HCT116 (cell line): ENCODE measurements at regions not wholly inside any gene's neighbourhood (a gene's known extent, or its start where the extent isn't known, plus 50 kb on each side); places are given as distances from the start of the nearest gene placed in this dataset.

Experiments used
- CTCF ChIP-seq, 3 experiments: fragments of 200-600 bp in 1 of 3; sonication (generic) in 1 of 3; IDR thresholded peaks in 2 of 3; conservative IDR thresholded peaks in 1 of 3; 2 replicates each; pipeline ENCODE4 v1.5.1; 2012 to 2017; ENCODE audit warnings: low read depth in 2 of 3, low read length in 2 of 3, antibody characterized with exemption in 1 of 3, borderline replicate concordance in 1 of 3, control low read depth in 1 of 3, mild to moderate bottlenecking in 1 of 3, mixed read lengths in 1 of 3, mixed run types in 1 of 3, moderate library complexity in 1 of 3; ENCODE audit not compliant: insufficient read depth in 1 of 3
- EGR1 ChIP-seq: IDR thresholded peaks from 2 replicates; pipeline ENCODE4 v1.6.1; 2012; ENCODE audit warnings: low read depth
- POLR2AphosphoS5 ChIP-seq: IDR thresholded peaks from 2 replicates; pipeline ENCODE4 v1.6.1; 2011; ENCODE audit warnings: mild to moderate bottlenecking, low read depth, low read length, moderate library complexity
- RAD21 ChIP-seq: IDR thresholded peaks from 2 replicates; pipeline ENCODE4 v1.6.1; 2012; ENCODE audit warnings: low read depth, mild to moderate bottlenecking
- SRF ChIP-seq: IDR thresholded peaks from 2 replicates; pipeline ENCODE4 v1.6.1; 2012; ENCODE audit warnings: low read depth
- TF ChIP-seq, protein P1 (sequence below): IDR thresholded peaks from 2 replicates; pipeline ENCODE4 v1.6.1; 2012; ENCODE audit warnings: low read depth
- TF ChIP-seq, protein P2 (sequence below): IDR thresholded peaks from 2 replicates; pipeline ENCODE4 v1.6.1; 2012

DNA sequence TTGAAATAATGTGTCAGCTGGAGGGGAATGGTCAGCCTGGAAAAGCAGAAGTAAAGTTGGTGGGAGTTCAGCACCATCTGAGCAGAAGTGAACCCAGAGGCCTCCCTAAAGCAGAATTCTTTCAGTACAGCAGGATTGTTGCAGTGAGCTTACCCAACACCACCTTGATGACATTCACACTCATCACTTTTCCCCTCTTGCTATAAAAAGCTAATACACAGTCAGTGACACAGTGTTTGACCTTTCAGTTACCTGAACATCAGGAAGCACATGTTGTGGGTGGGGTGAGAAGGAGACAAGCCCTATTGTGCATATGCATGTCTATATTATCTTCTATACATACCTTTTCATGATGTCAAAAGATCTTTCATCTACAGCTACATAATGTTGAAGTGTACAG is 624.7 kb upstream of the ZFP42 start:
- TF ChIP-seq SRF (no peak), RAD21 (no peak), POLR2AphosphoS5 (no peak), EGR1 (no peak), CTCF (IDR thresholded peaks at IDR 0.05 in 2 of 3, conservative IDR thresholded peaks at IDR 0.05 in 1 of 3; ENCODE audit: borderline replicate concordance in 1 of 3, insufficient read depth in 1 of 3, low read depth in 2 of 3, low read length in 2 of 3) (no peak)
- TF ChIP-seq, protein P1, sequence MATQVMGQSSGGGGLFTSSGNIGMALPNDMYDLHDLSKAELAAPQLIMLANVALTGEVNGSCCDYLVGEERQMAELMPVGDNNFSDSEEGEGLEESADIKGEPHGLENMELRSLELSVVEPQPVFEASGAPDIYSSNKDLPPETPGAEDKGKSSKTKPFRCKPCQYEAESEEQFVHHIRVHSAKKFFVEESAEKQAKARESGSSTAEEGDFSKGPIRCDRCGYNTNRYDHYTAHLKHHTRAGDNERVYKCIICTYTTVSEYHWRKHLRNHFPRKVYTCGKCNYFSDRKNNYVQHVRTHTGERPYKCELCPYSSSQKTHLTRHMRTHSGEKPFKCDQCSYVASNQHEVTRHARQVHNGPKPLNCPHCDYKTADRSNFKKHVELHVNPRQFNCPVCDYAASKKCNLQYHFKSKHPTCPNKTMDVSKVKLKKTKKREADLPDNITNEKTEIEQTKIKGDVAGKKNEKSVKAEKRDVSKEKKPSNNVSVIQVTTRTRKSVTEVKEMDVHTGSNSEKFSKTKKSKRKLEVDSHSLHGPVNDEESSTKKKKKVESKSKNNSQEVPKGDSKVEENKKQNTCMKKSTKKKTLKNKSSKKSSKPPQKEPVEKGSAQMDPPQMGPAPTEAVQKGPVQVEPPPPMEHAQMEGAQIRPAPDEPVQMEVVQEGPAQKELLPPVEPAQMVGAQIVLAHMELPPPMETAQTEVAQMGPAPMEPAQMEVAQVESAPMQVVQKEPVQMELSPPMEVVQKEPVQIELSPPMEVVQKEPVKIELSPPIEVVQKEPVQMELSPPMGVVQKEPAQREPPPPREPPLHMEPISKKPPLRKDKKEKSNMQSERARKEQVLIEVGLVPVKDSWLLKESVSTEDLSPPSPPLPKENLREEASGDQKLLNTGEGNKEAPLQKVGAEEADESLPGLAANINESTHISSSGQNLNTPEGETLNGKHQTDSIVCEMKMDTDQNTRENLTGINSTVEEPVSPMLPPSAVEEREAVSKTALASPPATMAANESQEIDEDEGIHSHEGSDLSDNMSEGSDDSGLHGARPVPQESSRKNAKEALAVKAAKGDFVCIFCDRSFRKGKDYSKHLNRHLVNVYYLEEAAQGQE: no peak
- TF ChIP-seq, protein P2, sequence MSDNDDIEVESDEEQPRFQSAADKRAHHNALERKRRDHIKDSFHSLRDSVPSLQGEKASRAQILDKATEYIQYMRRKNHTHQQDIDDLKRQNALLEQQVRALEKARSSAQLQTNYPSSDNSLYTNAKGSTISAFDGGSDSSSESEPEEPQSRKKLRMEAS: no peak
